BJ (cell line): ENCODE measurements at regions not wholly inside any gene's neighbourhood (a gene's known extent, or its start where the extent isn't known, plus 50 kb on each side); places are given as distances from the start of the nearest gene placed in this dataset.
"Not testable (repeated sequence)": the region's sequence is repeated elsewhere in the genome, so short reads cannot be mapped to it uniquely, and the experiment has no call there.

ENCODE experiments used
- CTCF ChIA-PET: fragments of 350-600 bp; formaldehyde crosslinking; extraction: SDS; loops from one replicate; lab custom pipeline; 2021; ENCODE audit warnings: antibody characterized with exemption, inconsistent platforms; lab: Yijun Ruan, JAX
- POLR2A ChIA-PET: fragments of 300-600 bp; sonication (Branson Sonifier 250); formaldehyde crosslinking; extraction: SDS; loops from one replicate; lab custom pipeline; 2021; ENCODE audit warnings: antibody characterized with exemption; lab: Charles Lee
- DNase-seq: peaks from one replicate; pipeline ENCODE4 v3.0.0-alpha.2; 2011; ENCODE audit warnings: low read depth
- H3K27me3 ChIP-seq: 2 replicates; pipeline ENCODE4 v1.6.0; 2011; ENCODE audit warnings: low read length; ENCODE audit not compliant: control insufficient read depth, insufficient read depth
- H3K36me3 ChIP-seq: 2 replicates; pipeline ENCODE4 v1.5.1; 2011; ENCODE audit warnings: low read length; ENCODE audit not compliant: control insufficient read depth, insufficient read depth
- H3K4me3 ChIP-seq: 2 replicates; pipeline ENCODE4 v1.5.1; 2011; ENCODE audit warnings: low read depth, mild to moderate bottlenecking, control low read depth, low read length
- TF ChIP-seq, protein P1 (sequence below): IDR thresholded peaks from 2 replicates; pipeline ENCODE4 v1.5.1; 2011; ENCODE audit warnings: low read depth, mild to moderate bottlenecking, control low read depth, inconsistent platforms, low read length, moderate library complexity; ENCODE audit not compliant: insufficient read depth

DNA sequence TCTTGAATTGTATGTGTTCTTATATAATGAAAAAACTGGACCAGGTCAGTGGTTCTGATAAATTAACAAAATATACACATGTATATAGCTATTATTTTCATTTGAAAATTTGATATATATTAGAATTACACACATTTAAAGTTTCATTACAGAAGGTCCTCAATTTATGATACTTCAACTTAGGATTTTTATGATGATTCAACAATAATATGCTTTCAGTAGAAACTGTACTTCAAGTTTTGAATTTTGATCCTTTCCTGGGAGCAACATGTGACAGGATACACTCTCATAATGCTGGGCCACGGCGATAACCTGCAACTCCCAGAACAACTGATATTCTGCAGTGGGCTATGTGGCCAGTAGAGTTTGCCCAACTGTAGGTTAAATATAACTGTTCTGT lies 344.7 kb downstream of the TAF11L14 start:
- CTCF ChIA-PET = no interaction called here
- DNase-seq = no peak
- POLR2A ChIA-PET = no interaction called here
- no peaks in the 10 kb centered on the region for H3K36me3 ChIP-seq
- H3K27me3 ChIP-seq = no peaks in the 10 kb centered on the region
- no peak overlapping the region for H3K4me3 ChIP-seq
- TF ChIP-seq, protein P1, sequence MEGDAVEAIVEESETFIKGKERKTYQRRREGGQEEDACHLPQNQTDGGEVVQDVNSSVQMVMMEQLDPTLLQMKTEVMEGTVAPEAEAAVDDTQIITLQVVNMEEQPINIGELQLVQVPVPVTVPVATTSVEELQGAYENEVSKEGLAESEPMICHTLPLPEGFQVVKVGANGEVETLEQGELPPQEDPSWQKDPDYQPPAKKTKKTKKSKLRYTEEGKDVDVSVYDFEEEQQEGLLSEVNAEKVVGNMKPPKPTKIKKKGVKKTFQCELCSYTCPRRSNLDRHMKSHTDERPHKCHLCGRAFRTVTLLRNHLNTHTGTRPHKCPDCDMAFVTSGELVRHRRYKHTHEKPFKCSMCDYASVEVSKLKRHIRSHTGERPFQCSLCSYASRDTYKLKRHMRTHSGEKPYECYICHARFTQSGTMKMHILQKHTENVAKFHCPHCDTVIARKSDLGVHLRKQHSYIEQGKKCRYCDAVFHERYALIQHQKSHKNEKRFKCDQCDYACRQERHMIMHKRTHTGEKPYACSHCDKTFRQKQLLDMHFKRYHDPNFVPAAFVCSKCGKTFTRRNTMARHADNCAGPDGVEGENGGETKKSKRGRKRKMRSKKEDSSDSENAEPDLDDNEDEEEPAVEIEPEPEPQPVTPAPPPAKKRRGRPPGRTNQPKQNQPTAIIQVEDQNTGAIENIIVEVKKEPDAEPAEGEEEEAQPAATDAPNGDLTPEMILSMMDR = no peak

- CTCF ChIA-PET, H3K36me3 ChIP-seq, DNase-seq, H3K27me3 ChIP-seq, H3K4me3 ChIP-seq, POLR2A ChIA-PET: not testable (repeated sequence)
Observed at GRCh38 chr5:17982626-17983025, 348.4 kb downstream of the TAF11L14 start.

DNA sequence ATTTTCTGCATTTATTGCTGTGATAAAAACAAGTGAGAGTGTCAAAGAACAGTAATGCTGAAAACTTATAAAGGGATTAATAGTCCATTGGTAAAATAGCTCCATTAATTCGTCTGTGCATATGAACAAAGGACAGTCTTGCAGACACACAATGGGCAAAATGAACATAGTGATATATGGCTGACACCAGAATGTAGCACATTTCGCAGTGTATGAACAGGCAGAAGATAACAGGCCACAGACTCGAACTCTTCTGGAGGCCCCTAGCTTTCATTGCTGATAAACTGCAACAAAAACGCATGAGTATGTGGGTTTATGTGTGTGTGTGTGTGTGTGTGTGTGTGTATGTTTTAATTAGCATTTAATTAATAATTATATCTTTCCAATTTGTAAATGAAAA lies 354.8 kb downstream of the TAF11L14 start:
- DNase-seq = no peak
- no peaks in the 10 kb centered on the region for H3K27me3 ChIP-seq
- ChIA-PET CTCF (no interaction called here), POLR2A (no interaction called here)
- no peak overlapping the region for H3K4me3 ChIP-seq
- TF ChIP-seq, protein P1 = no peak
- H3K36me3 ChIP-seq = no peaks in the 10 kb centered on the region

GRCh38 chr5:17989567-17990563 lies 355.6 kb downstream of the TAF11L14 start:
- CTCF ChIA-PET = no interaction called here
- no peak overlapping the region for H3K4me3 ChIP-seq
- POLR2A ChIA-PET = no interaction called here
- TF ChIP-seq, protein P1 = no peak
- no peak for DNase-seq
- H3K36me3 ChIP-seq = no peaks in the 10 kb centered on the region
- no peaks in the 10 kb centered on the region for H3K27me3 ChIP-seq

GRCh38 chr5:17991775-17992174 lies 357.5 kb downstream of the TAF11L14 start:
- POLR2A ChIA-PET = no interaction called here
- H3K36me3 ChIP-seq = no peaks in the 10 kb centered on the region
- H3K27me3 ChIP-seq = no peaks in the 10 kb centered on the region
- TF ChIP-seq, protein P1 = no peak
- no peak overlapping the region for H3K4me3 ChIP-seq
- DNase-seq = no peak
- CTCF ChIA-PET = interaction anchor here (0.8 kb wide), 1 partner anchor 9 kb away, joined by 3 read pairs; no protein-coding TSS in a partner anchor
